Middle frontal gyrus (tissue), 1 donor: ENCODE measurements at regions not wholly inside any gene's neighbourhood (a gene's known extent, or its start where the extent isn't known, plus 50 kb on each side); places are given as distances from the start of the nearest gene placed in this dataset.
"Not testable (repeated sequence)": the region's sequence is repeated elsewhere in the genome, so short reads cannot be mapped to it uniquely, and the experiment has no call there.

ENCODE experiments used
- DNase-seq: peaks from one replicate; pipeline ENCODE4 v3.0.0-alpha.2; 2015; ENCODE audit warnings: low spot score; ENCODE audit errors: extremely low spot score

DNA sequence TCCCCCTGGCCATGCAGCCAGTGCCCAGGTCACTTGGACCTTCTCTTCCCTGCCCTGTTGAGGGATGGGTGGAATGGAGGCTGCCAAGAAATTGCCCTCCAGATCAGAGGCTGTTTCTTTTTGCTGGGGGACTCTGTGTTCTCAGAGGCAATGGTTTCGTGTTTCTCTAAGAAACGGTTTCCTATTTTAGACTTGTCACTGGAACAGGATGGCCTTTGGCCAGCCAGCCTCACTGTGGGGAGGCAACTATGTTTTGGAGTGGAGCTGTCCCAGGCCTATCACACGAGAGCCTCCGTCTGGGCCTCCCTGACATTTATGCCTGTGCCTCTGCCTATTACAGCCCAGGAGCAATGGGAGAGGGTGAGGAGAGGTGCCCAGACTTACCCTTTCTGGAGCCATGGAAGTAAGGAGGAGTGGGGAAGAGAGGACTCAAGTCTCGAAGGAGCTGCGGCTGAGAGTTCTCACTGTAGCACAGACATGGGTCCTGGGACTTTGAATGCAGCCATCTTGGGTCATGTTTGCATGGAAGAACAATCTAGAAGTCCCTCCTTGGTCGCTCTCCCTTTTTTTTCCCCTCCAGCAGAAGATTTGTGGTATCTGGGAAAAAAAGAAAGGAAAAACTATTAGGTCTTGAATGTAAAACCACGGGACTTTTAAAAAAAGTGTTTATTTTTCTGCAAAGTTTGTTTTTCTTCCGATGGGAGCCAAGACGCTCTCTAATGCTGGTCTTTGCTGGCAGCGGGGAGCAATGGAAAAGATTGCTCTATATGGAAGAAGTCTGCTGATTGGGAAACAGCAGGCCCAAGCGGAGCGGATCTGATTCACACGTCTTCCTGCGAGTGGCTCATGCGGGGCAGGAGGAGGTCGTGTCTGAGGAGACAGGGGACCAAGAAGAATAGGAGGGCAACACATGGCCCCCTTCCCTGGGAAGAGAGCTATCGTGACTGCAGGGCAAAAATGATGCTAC lies 219.2 kb downstream of the FOXD2 start:
- DNase-seq = no peak

GRCh38 chr1:47658161-47658920 lies 220.5 kb downstream of the FOXD2 start:
- DNase-seq = no peak

GRCh38 chr1:47659146-47659545 lies 221.3 kb downstream of the FOXD2 start:
- DNase-seq = no peak

GRCh38 chr1:47660622-47661021 lies 222.8 kb downstream of the FOXD2 start:
- DNase-seq = no peak

DNA sequence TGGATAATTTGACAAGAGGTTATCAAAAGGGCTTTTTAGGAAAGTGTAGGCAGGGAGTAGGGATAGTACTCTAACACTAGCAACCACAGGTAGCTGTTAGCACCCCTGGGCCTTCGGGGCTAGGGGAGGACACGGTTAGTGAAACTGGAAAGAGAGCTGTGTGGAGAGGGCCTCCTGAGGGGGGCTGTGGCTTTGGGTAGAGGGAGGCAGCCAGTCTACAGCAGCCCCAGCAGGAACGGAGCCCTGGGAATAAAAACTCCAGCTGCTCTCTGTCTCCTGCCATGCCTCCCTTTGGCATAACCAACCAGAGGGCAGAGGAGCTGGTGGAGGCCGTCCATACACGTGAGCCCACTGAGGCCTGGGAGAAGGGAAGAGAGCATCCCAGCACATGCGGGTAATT lies 223.2 kb downstream of the FOXD2 start:
- no peak for DNase-seq

- no peak for DNase-seq
Measured at GRCh38 chr1:47662068-47662467, 224.2 kb downstream of the FOXD2 start.

DNA sequence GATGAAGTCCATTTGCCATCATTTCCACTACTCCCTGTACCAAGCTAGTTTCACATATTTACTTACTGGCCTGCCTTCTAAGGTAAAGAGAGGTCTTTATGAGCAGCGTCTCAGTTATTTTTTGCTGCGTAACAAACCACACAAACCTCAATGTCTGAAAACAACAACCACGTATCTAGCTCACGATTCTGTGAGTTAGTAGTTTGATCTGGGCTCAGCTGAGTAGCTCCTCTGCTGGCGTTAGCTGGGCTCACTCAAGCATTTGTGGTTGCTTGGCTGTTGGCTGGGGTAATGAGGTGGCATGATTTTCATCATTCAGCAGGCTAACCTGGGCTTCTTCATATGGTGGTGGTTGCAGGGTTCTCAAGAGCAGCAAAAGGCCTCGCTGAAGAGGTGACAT lies 225.4 kb downstream of the FOXD2 start:
- DNase-seq = no peak

DNA sequence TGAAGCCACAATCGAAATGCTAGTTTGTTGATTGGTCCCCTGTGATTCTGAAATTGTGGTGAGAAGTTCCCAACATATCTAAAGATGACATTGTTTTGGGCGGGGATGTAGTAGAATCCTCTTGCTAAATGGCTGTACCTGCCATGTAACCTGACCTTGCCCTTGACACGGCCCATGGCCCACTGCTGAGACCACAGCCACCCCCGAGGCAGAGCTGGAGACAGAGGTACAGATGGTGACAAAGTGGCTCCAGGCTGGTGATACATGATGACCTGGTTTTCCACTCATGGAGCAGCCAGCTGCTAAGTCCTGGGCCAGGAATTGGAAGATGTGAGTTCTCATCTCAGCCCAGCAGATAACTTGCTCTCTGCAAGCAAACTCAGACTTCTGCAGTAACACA lies 226.5 kb downstream of the FOXD2 start:
- no peak for DNase-seq

DNA sequence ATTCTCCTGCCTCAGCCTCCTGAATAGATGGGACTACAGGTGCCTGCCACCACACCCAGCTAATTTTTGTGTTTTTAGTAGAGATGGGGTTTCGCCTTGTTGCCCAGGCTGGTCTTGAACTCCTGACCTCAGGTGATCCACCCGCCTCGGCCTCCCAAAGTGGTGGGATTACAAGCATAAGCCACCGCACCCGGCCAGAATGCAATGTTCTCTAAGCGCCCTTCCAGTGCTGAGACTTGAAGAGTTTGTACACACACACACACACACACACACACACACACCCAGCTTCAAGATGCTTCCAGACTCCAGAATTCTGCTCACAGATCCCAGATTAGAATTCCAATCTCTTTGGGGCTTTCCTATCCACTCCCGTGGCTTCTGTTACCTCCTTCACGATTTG lies 227.1 kb downstream of the FOXD2 start:
- DNase-seq = not testable (repeated sequence)

GRCh38 chr1:47669081-47669585 lies 231.3 kb downstream of the FOXD2 start:
- DNase-seq = no peak

DNA sequence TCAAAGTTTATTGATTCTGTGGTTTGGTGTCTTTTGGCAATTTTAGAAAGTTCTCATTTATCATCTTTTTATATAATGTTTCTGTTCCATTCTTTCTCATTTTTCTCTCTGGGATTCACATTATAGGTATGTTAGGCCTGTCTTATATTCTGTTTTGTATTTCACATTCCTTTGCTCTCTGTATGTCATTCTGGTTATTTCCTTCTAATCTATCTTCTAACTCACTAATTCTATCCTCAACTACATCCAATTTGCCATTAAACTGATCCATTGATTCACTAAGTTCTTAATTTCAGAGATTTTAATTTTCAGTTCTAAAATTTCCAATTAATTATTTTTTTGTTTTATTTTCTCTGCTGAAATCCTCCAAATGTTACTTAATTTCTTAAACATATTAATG lies 234.8 kb downstream of the FOXD2 start:
- DNase-seq = no peak

DNA sequence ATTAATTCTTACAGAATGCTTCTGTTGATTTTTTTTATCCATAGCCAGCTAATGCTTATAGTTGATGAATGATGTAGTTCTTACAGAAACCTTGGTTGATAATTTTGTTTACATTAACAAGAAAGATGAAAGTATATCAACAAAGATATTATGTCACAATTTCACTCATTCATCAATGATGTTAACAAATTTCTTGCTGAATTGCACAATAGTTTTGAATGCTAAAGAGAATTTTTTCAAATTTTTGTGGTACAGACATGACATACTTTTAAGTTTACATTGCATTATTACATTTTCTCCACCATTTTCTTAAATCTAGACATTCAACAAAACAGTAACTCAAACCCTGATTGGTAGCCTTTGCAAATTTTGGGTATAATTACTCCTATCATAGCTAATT lies 236.3 kb downstream of the FOXD2 start:
- no peak for DNase-seq

- no peak for DNase-seq
Measured at GRCh38 chr1:47675047-47675675, 237.3 kb downstream of the FOXD2 start.

GRCh38 chr1:47675721-47676120 lies 237.9 kb downstream of the FOXD2 start:
- DNase-seq = no peak

DNA sequence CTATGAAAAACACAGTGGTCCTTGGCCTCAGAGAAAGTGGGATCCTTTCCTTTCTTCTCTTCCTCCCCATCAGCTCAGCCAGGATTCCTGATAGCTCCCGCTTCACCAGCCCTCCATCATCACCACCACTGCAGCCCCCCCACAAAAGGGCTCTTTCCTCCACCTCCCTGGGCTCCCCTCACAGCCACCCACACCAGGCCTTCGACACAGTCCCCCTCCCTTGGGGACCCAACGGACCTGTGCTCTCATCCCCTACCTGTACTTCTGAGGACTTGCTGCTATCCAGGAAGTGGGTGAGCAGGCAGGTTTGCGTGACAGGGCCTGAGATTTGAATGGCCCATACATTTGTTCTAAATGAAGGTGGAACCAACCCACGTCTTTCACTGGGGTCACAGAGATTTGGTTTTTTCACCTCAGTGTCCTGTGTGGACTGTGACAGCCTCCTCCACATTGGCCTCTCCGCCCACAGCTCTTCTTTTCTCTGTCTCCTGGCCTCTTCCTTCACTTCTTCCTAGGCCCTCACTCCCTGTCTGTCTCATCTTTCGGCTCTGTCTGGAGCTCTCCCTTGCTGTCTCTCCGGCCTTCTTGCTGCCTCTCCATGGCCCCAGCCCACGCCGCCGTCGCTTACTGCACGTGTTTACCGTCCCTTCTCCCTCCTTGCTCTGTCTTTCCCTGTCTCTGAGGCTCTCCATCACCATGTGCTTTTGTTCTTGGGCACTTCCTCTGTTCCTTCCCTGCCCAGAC lies 238.6 kb downstream of the FOXD2 start:
- DNase-seq = no peak

DNA sequence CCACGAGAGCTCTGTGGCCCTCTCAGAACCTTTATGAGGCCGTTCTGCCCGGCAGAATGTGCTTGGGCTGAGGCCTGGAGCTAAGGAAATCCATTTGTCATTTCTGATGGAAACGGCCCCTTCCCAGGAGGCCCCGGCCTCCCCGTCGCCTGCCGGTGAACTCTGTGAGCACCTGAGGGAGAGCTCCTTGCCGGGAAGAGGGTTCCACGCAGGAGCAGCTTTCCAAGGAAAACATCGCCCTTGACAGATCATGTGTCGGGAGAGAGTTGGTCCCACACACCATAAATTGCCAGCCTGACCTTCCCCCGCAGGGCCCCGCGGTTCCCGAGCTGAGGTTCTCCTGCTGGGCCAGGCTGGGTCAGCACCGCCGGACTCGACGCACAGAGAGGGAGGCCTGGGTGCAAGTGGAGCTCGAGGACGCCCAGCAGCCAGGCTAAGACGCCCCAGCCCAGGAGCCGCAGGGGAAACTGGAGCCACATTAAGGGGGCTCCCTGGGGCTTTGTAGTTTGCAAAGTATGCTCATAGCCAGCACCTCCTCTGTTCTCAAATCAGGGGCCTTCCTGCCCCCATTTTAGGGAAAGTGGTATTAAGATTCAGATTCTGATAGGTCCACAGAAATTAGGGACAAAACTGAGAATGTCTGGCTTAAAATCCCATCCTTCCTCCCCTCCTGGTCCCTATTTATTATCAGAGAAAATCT lies 239.5 kb downstream of the FOXD2 start:
- no peak for DNase-seq

GRCh38 chr1:47678464-47678980 lies 240.7 kb downstream of the FOXD2 start:
- no peak for DNase-seq

DNA sequence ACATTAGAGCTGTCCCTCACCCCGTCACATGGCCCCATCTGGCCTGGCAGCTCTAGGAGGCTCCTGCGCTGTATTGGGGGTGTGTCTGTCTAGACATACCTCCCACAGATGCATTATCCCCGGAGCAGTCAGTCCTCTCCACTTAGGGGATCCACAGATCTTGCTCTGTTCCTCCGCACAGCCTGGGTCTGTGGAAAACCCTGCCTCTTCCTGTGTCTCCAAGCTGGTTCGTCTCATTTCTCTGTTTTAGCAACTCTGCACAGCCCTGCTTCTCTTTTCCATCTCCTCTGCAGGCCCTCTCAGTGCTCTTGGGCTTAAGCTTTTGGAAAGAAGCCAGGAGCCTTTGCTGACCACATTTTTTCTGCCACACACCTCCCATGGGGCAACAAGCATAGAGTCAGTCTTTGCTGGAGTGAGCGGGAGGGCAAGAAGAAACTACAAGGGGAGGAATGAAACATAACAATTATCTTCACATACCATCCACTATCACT lies 241.5 kb downstream of the FOXD2 start:
- DNase-seq = no peak

DNA sequence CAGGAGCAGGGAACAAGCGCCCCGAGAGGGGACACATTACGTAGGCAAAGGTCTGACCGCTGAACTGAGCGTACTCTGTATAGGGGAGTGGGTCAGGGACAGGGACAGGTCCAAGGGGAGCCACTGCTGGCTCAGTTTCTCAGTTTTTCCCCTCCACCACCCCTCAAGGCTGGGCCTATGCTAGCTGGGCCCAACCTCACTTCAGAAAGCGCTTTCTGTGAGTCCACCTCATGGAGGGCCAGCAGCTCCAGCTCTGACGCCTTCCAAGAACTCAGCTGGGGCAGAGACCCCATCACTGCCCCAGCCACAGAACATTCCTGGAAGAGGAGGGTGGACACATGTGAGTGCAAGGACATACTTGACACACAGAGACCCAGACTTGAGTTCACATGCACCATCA lies 242.0 kb downstream of the FOXD2 start:
- DNase-seq = no peak

- DNase-seq = no peak
Measured at GRCh38 chr1:47680815-47681475, 243.1 kb downstream of the FOXD2 start.
